Activated naive CD8-positive, alpha-beta T cell treated with anti-CD3 and anti-CD28 coated beads, Interleukin-2, amount 10 ng/mL, durations not matched to agents 7 days and 5 days (primary cell): ENCODE measurements at regions not wholly inside any gene's neighbourhood (a gene's known extent, or its start where the extent isn't known, plus 50 kb on each side); places are given as distances from the start of the nearest gene placed in this dataset.

ENCODE experiments used
- ATAC-seq: fragments of 150-1000 bp; cut with Tn5 transposase; one replicate; pipeline ENCODE4 v1.10.0; 2021; ENCODE audit warnings: low read depth, moderate library complexity
- POLR2A ChIA-PET: fragments of 350-600 bp; sonication (Branson Sonifier 250); formaldehyde crosslinking; loops from one replicate; lab custom pipeline; 2021; ENCODE audit warnings: antibody characterized with exemption; lab: Charles Lee
- DNase-seq: peaks from one replicate; pipeline ENCODE4 v3.0.0; 2021
- H3K27ac Mint-ChIP-seq: one replicate; pipeline ENCODE4 v1.8.0; 2022; ENCODE audit warnings: mild to moderate bottlenecking, mixed read lengths
- H3K27me3 Mint-ChIP-seq: one replicate; pipeline ENCODE4 v1.8.0; 2022; ENCODE audit warnings: mild to moderate bottlenecking, moderate library complexity, mixed read lengths
- H3K36me3 Mint-ChIP-seq: one replicate; pipeline ENCODE4 v1.8.0; 2021; ENCODE audit warnings: mild to moderate bottlenecking, mixed read lengths
- H3K4me1 Mint-ChIP-seq: one replicate; pipeline ENCODE4 v1.8.0; 2021; ENCODE audit warnings: mixed read lengths
- H3K4me3 Mint-ChIP-seq: one replicate; pipeline ENCODE4 v1.8.0; 2022; ENCODE audit warnings: mild to moderate bottlenecking, moderate library complexity, mixed read lengths
- H3K9me3 Mint-ChIP-seq: one replicate; pipeline ENCODE4 v1.8.0; 2021; ENCODE audit warnings: mixed read lengths

DNA sequence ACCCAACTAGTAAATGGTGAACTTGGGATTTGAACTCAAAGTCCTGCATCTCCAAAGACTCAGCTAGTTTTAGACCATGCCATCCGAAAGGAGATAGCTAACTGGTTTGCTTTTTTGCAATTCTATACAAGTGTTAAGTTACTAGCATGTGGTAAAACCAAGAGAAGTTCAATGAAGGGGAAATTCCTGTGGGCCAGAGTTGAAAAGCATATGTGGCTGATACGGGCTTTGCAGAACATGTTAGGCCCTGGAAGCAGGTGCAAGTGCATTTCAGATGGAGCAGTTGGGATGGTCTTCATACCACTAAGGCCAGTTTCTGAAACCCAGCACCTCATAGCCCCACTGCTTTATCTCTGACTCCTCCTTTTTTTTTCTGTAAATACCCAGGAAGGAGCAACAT, 620.9 kb downstream of the PLPP3 start:
- Mint-ChIP-seq H3K36me3 (no peaks in the 10 kb centered on the region), H3K27ac (no peak overlapping the region), H3K9me3 (no peaks in the 10 kb centered on the region), H3K4me3 (no peak overlapping the region), H3K27me3 (peaks cover 2% of the 10 kb centered on the region), H3K4me1 (no peaks in the 10 kb centered on the region)
- no peak for DNase-seq
- ATAC-seq: no peak
- POLR2A ChIA-PET: no interaction called here

DNA sequence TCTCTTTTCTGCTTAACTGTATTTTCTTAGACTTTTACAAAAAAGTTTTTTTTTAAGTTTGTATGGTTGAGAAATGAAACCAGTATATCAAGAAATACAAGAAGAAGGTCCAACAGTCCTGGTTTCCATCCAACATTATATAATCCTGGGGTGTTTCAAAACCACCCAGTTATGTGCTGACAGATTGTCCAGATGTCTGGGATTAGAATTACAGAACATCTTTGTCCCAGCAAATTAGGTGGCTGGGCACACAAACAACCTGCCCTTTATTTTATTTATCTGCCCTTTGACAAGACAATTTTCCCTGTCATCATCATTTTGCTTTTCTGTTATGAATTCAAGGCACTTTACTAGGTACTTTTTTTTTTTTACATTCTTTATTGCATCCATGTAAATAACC, 622.1 kb downstream of the PLPP3 start:
- peaks cover 3% of the 10 kb centered on the region for H3K27me3 Mint-ChIP-seq
- DNase-seq (no peak), ATAC-seq (no peak)
- no peak overlapping the region for H3K4me3 Mint-ChIP-seq
- POLR2A ChIA-PET: no interaction called here
- H3K27ac Mint-ChIP-seq: no peak overlapping the region
- H3K36me3 Mint-ChIP-seq: no peaks in the 10 kb centered on the region
- no peaks in the 10 kb centered on the region for H3K4me1 Mint-ChIP-seq
- H3K9me3 Mint-ChIP-seq: no peaks in the 10 kb centered on the region

DNA sequence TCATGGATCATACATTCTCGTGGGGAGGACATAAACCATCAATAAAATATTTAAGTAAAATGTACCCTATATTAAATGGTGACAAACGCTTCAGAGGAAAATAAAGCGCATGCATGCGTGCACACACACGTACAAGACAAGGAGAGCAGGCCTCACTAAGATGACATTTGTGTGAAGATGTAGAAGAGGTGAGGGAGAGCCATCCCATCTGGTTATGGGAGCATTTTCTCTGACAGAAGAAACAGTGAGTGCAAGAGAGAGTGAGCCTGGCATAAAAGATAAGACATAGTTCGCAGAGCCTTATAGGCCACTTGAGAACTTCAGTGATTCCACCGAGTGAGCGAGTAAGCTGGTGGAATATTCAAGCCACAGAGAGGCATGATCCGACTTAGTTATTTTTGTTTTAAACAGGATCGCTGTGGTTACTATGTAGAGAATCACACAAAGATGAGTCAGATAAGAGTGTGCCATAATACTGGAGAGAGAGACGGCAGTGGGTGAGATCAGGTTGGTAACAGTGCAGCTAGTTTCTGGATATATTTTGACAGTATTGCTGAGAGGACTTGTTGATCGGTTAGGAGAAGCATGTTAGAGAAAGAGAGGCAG, 624.2 kb downstream of the PLPP3 start:
- Mint-ChIP-seq H3K9me3 (no peaks in the 10 kb centered on the region), H3K4me3 (no peak overlapping the region), H3K27me3 (peaks cover 3% of the 10 kb centered on the region), H3K27ac (no peak overlapping the region), H3K36me3 (no peaks in the 10 kb centered on the region), H3K4me1 (no peaks in the 10 kb centered on the region)
- DNase-seq (no peak), ATAC-seq (no peak)
- POLR2A ChIA-PET: no interaction called here

DNA sequence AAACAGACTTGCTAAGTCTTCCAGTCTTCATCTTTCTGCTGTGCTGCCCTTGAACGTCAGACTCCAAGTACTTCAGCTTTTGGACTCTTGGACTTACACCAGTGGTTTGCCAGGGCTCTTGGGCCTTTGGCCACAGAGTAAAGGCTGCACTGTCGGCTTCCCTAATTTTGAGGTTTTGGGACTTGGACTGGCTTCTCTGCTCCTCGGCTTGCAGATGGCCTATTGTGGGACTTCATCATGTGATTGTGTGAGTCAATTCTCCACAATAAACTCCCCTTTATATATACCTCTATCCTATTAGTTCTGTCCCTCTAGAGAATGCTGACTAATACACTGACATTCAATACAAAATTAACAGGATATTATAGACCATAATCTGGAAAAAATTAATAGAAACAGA, 628.1 kb downstream of the PLPP3 start:
- POLR2A ChIA-PET: no interaction called here
- DNase-seq (no peak), ATAC-seq (no peak)
- H3K27me3 Mint-ChIP-seq: peaks cover 3% of the 10 kb centered on the region
- no peaks in the 10 kb centered on the region for H3K4me1 Mint-ChIP-seq
- no peak overlapping the region for H3K27ac Mint-ChIP-seq
- H3K9me3 Mint-ChIP-seq: no peaks in the 10 kb centered on the region
- H3K4me3 Mint-ChIP-seq: no peak overlapping the region
- no peaks in the 10 kb centered on the region for H3K36me3 Mint-ChIP-seq

DNA sequence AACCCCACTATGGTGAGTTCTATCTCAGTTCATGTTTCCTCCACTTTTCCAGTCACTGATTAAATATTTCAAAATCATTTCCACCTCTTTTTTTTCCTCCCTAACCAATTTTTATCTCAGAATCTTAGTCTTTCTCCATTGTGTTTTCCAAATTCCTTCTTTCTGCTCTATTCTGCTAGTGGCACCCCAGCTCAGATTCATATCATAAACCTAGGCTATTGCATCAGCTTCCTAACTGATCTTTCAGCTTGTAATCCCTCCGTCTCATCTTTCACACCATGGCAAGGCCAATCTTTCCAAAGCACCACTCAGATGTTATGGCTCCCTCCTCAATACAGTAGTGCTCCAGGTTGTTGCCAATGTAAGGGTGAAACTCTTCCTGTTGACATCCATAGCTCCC, 631.9 kb downstream of the PLPP3 start:
- Mint-ChIP-seq H3K36me3 (no peaks in the 10 kb centered on the region), H3K27ac (no peak overlapping the region), H3K4me3 (no peak overlapping the region), H3K9me3 (no peaks in the 10 kb centered on the region), H3K27me3 (peaks cover 4% of the 10 kb centered on the region), H3K4me1 (no peaks in the 10 kb centered on the region)
- POLR2A ChIA-PET: no interaction called here
- DNase-seq (no peak), ATAC-seq (no peak)

DNA sequence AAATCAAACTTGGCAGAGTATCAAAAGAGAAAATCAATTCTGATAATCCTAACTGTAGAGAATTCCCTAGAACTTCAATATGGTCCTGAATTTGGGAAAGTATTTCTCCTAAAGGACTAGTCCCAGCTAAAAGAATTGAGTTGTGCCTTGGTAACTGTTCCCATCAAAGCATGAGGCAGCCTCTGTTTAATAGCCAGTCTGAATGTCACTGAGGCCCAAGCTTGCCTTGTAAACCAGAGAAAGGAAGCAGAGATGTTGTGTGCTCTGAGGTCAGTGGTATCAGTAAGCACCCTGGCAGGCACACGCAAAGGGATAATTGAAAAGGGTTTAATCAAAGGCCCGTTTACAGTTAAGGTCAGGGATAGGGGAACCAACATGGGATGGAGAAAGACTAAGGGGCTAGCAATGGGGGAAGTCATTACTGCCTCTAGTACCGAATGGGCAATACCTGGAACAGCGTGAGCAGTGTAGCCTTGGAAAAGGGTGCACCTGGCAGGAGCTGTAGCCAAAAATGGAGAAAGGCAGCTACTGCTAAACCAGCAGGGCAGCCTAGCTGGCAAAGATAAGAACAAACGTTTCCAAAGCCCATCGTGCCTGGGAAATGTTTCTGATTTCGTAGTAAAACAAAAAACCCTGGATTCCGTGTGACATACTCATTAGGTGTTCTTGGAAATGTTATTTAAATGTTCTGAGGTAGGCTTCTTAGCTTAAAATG, 635.5 kb downstream of the PLPP3 start:
- POLR2A ChIA-PET: no interaction called here
- Mint-ChIP-seq H3K4me3 (no peak overlapping the region), H3K27ac (no peak overlapping the region), H3K27me3 (peaks cover 4% of the 10 kb centered on the region), H3K4me1 (no peaks in the 10 kb centered on the region), H3K36me3 (no peaks in the 10 kb centered on the region), H3K9me3 (no peaks in the 10 kb centered on the region)
- DNase-seq (no peak), ATAC-seq (no peak)

DNA sequence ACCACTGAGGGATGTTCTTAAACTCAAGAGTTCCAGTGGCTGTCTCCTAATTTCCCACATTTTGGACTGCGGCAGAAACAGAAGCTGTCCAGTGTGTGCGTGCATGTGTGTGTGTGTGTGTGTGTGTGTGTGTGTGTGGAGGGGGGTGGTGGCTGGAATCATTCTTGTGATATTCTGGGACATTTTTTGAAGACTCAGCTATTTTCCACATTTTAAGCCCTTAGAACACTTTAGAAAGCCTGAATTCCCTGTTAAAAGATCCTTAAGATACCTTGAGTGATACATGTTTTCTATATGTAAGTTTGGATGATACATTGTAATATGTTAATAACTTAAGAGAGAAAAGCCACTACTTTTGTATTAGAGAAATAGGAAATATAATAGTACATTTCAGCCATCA, 636.4 kb downstream of the PLPP3 start:
- ATAC-seq (no peak), DNase-seq (no peak)
- no peak overlapping the region for H3K4me3 Mint-ChIP-seq
- H3K4me1 Mint-ChIP-seq: no peaks in the 10 kb centered on the region
- H3K27ac Mint-ChIP-seq: no peak overlapping the region
- peaks cover 4% of the 10 kb centered on the region for H3K27me3 Mint-ChIP-seq
- H3K36me3 Mint-ChIP-seq: no peaks in the 10 kb centered on the region
- POLR2A ChIA-PET: no interaction called here
- no peaks in the 10 kb centered on the region for H3K9me3 Mint-ChIP-seq

DNA sequence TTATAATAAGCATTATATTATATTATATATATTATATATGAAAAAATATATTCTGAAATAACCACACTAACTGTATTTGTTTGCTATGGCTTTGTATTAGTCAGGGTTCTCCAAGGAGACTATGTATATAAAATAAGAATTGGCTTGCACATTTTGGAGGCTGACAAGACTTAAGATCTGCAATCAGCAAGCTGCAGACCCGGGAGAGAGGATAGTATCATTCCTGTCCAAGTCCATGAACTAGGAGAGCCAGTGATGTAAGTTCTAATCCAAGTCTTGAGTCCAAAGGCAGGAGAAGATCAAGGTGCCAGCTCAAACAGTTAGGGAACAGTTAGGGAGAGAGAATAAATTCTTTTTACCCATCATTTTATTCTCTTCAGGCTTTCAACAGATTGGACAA, 639.5 kb downstream of the PLPP3 start:
- Mint-ChIP-seq H3K9me3 (no peaks in the 10 kb centered on the region), H3K27me3 (no peaks in the 10 kb centered on the region), H3K36me3 (no peaks in the 10 kb centered on the region), H3K4me1 (no peaks in the 10 kb centered on the region), H3K4me3 (no peak overlapping the region), H3K27ac (no peak overlapping the region)
- POLR2A ChIA-PET: no interaction called here
- DNase-seq: no peak
- ATAC-seq: no peak

DNA sequence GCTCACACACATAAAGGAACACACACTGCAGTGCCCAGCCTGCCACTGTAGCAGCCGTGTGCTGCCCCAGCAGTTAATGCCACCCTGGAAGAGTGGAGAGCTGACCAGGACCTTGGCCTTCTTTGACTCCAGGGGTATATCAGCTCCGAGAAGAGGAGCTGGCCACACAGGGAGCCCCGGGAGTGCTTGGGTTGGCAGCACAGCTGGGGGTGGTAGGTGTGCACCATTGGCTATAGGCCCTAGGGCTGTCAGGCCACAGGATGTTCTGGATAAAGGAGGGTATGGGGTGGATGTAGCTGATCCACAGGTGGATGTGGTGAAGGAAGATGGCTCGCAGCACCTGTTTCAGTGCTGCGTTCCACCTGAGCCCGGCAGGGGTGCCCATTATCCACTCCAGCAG, 640.5 kb downstream of the PLPP3 start:
- ATAC-seq: no peak
- no peak for DNase-seq
- H3K36me3 Mint-ChIP-seq: no peaks in the 10 kb centered on the region
- POLR2A ChIA-PET: no interaction called here
- H3K27ac Mint-ChIP-seq: no peak overlapping the region
- no peaks in the 10 kb centered on the region for H3K27me3 Mint-ChIP-seq
- H3K9me3 Mint-ChIP-seq: no peaks in the 10 kb centered on the region
- H3K4me3 Mint-ChIP-seq: no peak overlapping the region
- H3K4me1 Mint-ChIP-seq: no peaks in the 10 kb centered on the region

DNA sequence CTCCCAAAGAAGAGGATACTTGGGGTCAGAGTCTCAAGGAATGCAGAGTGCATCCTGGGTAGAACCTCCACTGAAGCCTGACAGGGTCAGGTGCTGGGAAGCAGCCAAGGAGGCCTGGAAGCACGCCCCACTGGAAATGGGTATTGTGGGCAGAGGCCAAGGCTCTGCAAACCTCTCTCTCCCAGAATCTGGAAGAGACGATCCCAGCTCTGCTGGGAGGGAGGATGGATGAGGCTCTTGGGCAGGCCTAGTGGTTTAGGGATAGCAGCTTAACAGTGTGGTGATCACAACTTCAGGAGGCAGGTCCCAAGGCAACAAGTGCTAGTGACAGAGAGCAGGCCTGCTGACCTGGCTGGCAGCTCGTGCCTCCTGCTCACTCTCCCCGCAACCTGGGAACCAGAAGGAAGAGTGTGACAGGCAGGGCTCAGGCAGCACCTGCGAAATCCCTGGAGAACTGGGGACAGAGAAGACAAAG, 641.0 kb downstream of the PLPP3 start:
- Mint-ChIP-seq H3K4me1 (no peaks in the 10 kb centered on the region), H3K4me3 (no peak overlapping the region), H3K36me3 (no peaks in the 10 kb centered on the region), H3K27me3 (no peaks in the 10 kb centered on the region), H3K9me3 (no peaks in the 10 kb centered on the region), H3K27ac (no peak overlapping the region)
- DNase-seq: no peak
- ATAC-seq: no peak
- POLR2A ChIA-PET: no interaction called here

DNA sequence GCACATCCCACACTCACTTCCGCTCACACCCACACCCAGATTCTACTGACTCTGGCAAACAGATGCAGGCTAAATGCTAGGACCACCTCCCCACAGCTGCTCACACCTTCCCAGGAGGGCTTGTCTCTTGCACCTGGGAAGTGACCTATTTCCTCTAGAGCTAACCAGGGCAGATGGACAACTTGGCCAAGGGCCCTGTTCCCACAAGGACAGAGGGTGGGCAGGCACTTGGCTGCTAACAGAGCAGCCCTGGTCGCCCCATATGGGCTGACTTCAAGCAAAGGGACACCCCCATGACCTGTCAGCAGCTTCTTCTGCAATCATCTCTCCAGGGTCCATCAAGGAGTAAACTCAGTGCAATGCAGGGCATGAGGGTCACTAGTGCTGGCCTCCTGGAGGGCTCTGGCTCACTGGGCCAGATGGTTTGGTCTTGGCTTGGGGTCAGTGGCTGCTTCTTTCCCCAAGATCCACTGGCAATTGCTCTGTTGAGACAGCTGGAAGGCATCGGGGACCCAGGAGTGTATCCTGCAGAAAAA, 641.5 kb downstream of the PLPP3 start:
- Mint-ChIP-seq H3K4me1 (no peaks in the 10 kb centered on the region), H3K4me3 (no peak overlapping the region), H3K36me3 (no peaks in the 10 kb centered on the region), H3K27ac (no peak overlapping the region), H3K9me3 (no peaks in the 10 kb centered on the region), H3K27me3 (no peaks in the 10 kb centered on the region)
- POLR2A ChIA-PET: no interaction called here
- ATAC-seq (no peak), DNase-seq (no peak)

DNA sequence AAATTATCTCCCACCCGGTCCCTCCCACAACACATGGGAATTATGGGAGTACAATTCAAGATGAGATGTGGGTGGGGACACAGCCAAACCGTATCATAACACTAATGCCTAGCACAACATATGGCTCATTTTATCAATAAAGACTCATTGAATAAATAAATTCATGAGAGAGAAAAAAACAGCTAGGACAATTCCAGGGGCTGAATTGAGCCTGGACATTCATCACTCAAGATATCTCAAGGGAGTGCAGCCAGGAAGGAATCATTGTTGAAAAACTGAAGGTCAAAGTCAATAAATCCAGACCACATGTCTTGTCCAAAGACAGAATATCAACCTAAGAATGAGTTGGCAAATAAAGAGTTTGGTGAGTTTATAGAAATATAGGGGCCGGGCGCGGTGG, 644.1 kb downstream of the PLPP3 start:
- no peaks in the 10 kb centered on the region for H3K4me1 Mint-ChIP-seq
- H3K27ac Mint-ChIP-seq: no peak overlapping the region
- no peaks in the 10 kb centered on the region for H3K36me3 Mint-ChIP-seq
- no peaks in the 10 kb centered on the region for H3K9me3 Mint-ChIP-seq
- DNase-seq (no peak), ATAC-seq (no peak)
- H3K27me3 Mint-ChIP-seq: no peaks in the 10 kb centered on the region
- no peak overlapping the region for H3K4me3 Mint-ChIP-seq
- POLR2A ChIA-PET: no interaction called here

DNA sequence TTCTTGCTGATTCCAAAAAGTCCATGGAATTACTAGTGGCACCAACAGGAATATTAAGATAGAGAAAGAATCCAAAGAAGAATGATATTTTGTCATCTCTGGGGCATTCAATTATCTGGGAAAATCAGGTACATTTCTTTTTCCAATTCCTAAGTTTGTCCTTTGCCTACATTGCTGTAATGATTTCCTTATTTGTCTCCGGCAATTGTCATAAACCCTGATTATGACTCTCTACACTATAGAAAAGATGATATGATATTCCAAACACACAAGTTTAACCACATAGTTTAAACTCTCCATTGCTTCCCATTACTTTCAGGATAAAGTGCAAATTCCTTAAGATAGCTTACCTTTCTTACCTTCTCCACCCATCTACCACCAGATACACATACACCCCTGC, 647.0 kb downstream of the PLPP3 start:
- POLR2A ChIA-PET: no interaction called here
- Mint-ChIP-seq H3K36me3 (no peaks in the 10 kb centered on the region), H3K4me1 (no peaks in the 10 kb centered on the region), H3K9me3 (no peaks in the 10 kb centered on the region), H3K4me3 (no peak overlapping the region), H3K27me3 (no peaks in the 10 kb centered on the region), H3K27ac (no peak overlapping the region)
- no peak for ATAC-seq
- no peak for DNase-seq
